ENCODE measurements at regions not wholly inside any gene's neighbourhood (a gene's known extent, or its start where the extent isn't known, plus 50 kb on each side); places are given as distances from the start of the nearest gene placed in this dataset.

DNA sequence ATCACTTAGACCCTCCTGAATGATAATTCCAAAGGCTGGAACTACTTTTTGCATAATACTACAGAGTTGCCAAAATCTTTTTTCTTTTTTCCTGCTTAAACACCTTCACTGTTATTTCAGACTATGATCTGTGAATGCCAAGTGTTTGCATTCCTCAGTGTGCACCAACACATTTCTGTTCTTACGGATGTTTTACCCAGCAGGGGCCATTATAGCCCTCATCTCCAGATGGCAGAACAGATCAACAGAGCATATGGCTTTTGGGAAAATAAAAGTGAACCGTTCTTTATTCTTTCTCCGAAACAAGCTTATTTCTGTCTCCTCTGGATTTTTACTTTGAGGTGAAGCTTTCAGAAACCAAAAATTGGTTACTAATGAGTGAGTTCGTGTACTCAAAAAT is 1226.6 kb upstream of the FAM98A start:
- TF ChIP-seq, protein P1, sequence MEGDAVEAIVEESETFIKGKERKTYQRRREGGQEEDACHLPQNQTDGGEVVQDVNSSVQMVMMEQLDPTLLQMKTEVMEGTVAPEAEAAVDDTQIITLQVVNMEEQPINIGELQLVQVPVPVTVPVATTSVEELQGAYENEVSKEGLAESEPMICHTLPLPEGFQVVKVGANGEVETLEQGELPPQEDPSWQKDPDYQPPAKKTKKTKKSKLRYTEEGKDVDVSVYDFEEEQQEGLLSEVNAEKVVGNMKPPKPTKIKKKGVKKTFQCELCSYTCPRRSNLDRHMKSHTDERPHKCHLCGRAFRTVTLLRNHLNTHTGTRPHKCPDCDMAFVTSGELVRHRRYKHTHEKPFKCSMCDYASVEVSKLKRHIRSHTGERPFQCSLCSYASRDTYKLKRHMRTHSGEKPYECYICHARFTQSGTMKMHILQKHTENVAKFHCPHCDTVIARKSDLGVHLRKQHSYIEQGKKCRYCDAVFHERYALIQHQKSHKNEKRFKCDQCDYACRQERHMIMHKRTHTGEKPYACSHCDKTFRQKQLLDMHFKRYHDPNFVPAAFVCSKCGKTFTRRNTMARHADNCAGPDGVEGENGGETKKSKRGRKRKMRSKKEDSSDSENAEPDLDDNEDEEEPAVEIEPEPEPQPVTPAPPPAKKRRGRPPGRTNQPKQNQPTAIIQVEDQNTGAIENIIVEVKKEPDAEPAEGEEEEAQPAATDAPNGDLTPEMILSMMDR (conservative IDR thresholded peaks at IDR 0.05; ENCODE audit: control insufficient read depth, insufficient read depth, low read depth, low read length) = no peak
- no peak overlapping the region for H3K4me3 ChIP-seq (ENCODE audit: control insufficient read depth, low read depth, low read length)
- DNase-seq (ENCODE audit: low read depth) = no peak

DNA sequence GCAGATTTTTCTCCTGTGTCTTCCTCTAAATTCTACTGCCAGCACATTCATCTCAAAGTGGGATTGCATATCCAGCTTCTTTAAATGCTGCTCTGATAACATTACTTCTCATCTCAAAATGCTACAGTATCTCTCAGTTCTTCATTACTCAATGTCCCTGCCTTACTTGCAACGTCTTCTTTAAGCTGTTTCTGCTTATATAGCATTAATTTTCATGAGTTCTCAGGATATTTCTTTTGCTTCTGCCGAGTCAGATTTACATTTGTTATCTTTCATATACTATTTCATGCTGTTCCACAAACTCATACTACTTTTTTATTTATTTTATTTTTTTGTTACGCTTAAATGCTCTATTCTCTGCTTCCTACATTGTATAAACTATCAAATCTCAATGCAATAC is 1223.5 kb upstream of the FAM98A start:
- TF ChIP-seq, protein P1 (conservative IDR thresholded peaks at IDR 0.05; ENCODE audit: control insufficient read depth, insufficient read depth, low read depth, low read length) = no peak
- H3K4me3 ChIP-seq (ENCODE audit: control insufficient read depth, low read depth, low read length) = no peak overlapping the region
- no peak for DNase-seq (ENCODE audit: low read depth)

DNA sequence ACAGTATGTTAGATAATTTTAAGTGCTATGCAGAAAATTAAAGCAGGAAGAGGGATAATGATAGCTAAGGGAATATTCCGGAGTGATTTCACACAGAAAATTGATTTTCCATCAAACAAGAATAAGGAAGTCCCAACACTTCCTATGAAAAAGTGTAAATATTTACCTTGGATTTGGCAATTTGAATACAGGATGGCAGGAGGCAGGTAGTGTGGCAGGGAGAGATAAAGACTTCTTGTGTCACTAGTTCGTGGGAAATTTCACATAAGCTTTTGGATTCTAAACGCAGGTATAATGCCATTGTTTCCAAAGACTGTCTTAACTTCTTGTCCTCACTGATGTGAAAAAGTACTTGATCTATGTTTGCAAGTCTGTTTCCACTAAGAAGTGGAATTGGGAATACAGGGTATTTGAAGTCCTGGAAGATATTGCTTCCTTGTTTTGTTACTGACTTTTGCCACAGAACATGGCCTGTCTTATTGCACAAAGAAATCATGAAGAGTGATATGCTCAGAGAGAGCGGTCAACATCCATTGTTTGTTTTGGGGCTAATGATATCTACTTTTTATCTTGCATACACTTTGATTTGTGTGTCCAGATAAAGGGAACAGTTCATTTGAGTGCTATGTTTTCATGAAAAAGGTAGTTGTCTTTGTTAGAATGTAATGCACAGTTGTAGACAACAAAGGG is 1216.1 kb upstream of the FAM98A start:
- no peak overlapping the region for H3K4me3 ChIP-seq (ENCODE audit: control insufficient read depth, low read depth, low read length)
- TF ChIP-seq, protein P1 (conservative IDR thresholded peaks at IDR 0.05; ENCODE audit: control insufficient read depth, insufficient read depth, low read depth, low read length) = no peak
- no peak for DNase-seq (ENCODE audit: low read depth)

DNA sequence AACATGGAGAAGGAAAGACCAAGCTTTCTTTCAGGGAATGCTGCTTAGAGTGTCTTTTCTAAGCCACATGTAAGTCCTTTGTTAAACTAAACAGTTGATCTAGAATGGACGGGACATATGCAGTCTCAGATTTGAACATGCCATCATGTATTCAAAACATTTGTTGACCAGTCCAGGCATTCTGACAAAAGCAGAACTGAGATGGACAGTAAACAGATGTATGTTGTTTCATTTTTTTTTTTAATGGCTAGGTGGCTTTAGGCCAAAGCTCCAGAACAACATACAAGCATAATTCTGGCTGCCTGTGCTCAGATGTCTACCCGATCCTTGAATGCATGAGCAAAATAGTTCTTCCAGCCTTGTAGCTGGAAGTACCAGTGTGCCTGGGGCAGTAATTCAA is 1211.4 kb upstream of the FAM98A start:
- TF ChIP-seq, protein P1 (conservative IDR thresholded peaks at IDR 0.05; ENCODE audit: control insufficient read depth, insufficient read depth, low read depth, low read length) = no peak
- no peak for DNase-seq (ENCODE audit: low read depth)
- H3K4me3 ChIP-seq (ENCODE audit: control insufficient read depth, low read depth, low read length) = no peak overlapping the region

DNA sequence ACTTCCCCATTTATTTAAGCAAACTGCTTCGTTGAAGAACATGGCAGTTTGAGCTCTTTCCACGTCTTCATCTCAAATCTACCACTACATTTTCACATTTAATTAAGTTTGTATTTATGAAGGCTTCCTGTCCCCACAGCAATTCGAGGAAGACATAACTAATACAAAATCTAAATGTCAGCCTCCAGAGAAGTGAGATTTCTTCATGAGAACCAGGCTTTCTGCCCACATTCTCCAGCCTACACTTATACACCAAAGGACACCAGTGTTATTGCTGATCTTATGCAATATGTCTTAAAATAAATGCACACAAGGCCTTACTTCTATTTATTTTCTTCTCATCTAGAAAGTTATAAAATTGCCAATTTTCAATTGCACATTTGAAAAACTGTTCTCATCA is 1209.3 kb upstream of the FAM98A start:
- TF ChIP-seq, protein P1 (conservative IDR thresholded peaks at IDR 0.05; ENCODE audit: control insufficient read depth, insufficient read depth, low read depth, low read length) = no peak
- no peak overlapping the region for H3K4me3 ChIP-seq (ENCODE audit: control insufficient read depth, low read depth, low read length)
- no peak for DNase-seq (ENCODE audit: low read depth)

DNA sequence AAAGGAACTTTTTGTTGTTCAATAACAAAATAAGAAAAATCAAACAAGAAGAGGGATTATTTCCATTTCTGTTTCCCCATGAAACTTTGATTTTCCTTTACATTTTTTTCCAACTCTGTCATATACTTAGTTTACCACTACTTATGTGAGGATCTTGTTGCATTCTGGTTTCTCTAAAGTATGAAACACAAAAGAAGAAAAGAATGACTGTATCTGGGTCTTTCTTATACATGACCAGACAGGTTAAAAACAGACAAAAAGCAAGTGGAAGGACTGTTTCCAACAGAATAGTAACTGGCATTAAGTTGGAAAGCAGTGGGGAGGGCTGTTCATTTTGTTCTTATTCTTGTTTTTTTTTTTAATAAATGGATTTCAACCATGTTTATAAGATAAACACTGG is 1207.8 kb upstream of the FAM98A start:
- H3K4me3 ChIP-seq (ENCODE audit: control insufficient read depth, low read depth, low read length) = no peak overlapping the region
- TF ChIP-seq, protein P1 (conservative IDR thresholded peaks at IDR 0.05; ENCODE audit: control insufficient read depth, insufficient read depth, low read depth, low read length) = no peak
- no peak for DNase-seq (ENCODE audit: low read depth)

DNA sequence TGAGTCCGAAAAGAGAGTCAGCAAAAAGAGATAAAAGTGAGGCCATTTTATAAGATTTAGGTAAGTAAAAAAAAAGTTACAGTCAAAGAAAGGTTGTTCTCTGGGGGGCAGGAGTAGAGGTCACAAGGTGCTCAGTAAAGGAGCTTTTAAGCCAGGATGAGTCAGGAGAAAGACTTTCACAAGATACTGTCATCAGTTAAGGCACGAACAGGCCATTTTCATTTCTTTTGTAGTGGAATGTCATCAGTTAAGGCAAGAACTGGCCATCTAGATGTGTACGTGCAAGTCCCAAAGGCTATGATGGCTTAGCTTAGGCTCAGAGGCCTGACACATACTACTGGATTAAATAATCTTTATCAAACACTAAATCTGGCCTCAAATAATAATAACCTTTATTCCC is 1207.3 kb upstream of the FAM98A start:
- DNase-seq (ENCODE audit: low read depth) = no peak
- no peak overlapping the region for H3K4me3 ChIP-seq (ENCODE audit: control insufficient read depth, low read depth, low read length)
- TF ChIP-seq, protein P1 (conservative IDR thresholded peaks at IDR 0.05; ENCODE audit: control insufficient read depth, insufficient read depth, low read depth, low read length) = no peak
